ENCODE measurements at regions not wholly inside any gene's neighbourhood (a gene's known extent, or its start where the extent isn't known, plus 50 kb on each side); places are given as distances from the start of the nearest gene placed in this dataset.
"Not testable (repeated sequence)": the region's sequence is repeated elsewhere in the genome, so short reads cannot be mapped to it uniquely, and the experiment has no call there.

DNA sequence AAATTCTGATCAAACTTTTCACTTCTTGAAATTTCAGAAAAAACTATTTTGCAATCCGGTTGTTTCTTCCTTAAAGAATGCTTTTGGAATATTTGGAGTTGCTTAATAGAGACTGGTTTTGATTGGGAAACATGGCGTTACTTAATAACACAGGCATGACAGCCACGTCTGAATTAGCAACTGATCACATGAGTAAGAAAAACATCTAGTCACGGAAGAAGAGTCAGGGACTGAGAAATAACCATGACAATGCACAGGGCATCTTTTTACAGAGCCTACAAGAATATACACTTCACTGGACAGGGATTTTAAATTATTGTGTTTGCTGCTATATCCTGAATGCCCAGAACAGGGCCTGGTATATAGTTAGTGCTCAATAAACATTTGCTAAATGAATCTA is 94.1 kb upstream of the NOTCH2NLA start:
- H3K27me3 Mint-ChIP-seq, H3K4me3 Mint-ChIP-seq, H3K27ac Mint-ChIP-seq, H3K9me3 Mint-ChIP-seq, DNase-seq, H3K4me1 Mint-ChIP-seq, ATAC-seq: not testable (repeated sequence)

DNA sequence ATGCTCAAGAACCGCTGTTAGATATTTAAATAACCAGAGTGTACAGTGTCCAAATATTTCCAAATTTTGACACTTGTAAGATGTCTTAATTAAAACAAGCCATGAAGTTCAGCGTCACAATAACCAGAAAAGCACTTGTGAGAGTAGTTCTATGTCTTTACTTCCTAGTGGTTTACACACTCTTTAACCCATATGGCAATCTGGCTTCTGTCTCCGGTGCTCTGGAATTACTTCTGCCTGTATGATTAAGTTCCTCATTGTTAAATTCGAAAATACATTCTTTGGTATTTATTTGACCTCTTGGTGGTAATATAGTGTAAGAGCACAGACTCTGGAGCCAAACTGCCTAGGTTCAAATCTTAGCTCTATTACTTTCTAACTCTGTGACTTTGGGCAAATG is 89.9 kb upstream of the NOTCH2NLA start:
- not testable (repeated sequence) for H3K4me3 Mint-ChIP-seq, H3K9me3 Mint-ChIP-seq, ATAC-seq

DNA sequence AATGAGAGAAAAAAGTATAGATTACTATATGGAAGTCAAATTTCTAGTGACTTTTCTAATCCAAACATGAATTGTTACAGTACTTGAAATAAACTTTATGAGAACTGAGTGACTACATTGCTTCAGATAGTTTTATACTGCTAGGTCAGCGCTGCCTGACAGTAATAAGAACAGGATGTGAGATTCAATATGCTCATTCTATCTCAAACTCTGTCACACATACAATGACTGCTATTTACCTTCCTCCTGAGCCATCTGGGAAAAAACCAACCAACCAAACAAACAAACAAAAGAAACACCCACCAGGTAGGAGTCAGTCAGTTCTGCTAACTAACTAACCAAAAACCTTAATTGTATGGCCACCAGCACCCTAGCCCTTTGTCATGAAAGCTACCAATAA is 89.0 kb upstream of the NOTCH2NLA start:
- not testable (repeated sequence) for DNase-seq, H3K4me1 Mint-ChIP-seq, ATAC-seq, H3K27me3 Mint-ChIP-seq, H3K27ac Mint-ChIP-seq, H3K4me3 Mint-ChIP-seq, H3K9me3 Mint-ChIP-seq

More for the DNA sequence above, 89.9 kb upstream of the NOTCH2NLA start:
- H3K27ac Mint-ChIP-seq, DNase-seq, H3K27me3 Mint-ChIP-seq, H3K4me1 Mint-ChIP-seq: not testable (repeated sequence)

DNA sequence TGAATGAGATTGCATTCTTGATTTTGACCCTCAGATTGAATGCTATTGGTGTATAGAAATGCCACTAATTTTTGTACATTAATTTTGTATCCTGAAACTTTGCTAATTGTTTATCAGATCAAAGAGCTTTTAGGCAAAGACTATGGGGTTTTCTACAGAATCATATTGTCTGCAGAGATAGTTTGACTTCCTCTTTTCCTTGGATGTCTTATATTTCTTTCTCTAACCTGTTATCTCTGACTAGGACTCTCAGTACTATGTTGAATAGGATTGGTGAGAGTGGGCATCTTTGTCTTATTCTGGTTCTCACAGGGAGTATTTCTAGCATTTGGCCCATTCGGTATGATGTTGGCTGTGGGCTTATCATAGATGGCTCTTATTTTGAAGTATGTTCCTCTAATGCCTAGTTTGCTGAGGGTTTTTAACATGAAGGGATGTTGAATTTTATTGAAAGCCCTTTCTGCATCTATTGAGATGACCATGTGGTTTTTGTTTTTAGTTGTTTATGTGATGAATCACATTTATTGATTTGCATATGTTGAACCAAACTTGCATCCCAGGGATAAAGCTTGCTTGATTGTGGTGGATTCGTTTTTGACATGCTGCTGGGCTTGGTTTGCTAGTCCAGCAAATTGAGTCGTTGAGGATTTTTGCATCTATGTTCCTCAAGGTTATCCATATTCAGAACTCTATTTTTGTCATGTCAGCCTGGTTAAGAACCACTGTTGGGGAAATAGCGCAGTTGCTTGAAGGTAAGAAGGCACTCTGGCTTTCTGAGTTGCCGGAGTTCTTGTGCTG is 85.8 kb upstream of the NOTCH2NLA start:
- not testable (repeated sequence) for ATAC-seq

DNA sequence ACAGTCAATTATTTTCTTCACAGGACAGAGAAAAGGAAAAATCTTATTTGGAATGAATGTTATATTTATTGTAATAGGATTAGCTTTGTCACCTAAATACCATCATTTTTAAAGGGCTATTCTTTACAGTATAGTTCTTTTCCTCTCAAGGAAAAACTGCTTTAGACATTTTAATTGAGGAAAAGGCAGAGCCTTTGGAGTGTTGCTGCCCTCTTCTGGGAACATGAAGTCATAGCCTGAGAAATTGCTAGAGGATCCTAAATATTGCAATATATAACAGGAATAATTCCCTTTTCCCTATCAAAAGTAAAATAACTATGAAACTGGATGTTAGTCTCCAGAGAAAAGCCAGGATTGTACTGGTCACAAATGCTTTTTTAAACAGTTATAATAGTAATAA is 81.8 kb upstream of the NOTCH2NLA start:
- not testable (repeated sequence) for ATAC-seq, H3K9me3 Mint-ChIP-seq, H3K4me3 Mint-ChIP-seq, DNase-seq, H3K27me3 Mint-ChIP-seq, H3K27ac Mint-ChIP-seq, H3K4me1 Mint-ChIP-seq

More for the DNA sequence above, 85.8 kb upstream of the NOTCH2NLA start:
- not testable (repeated sequence) for H3K4me1 Mint-ChIP-seq, H3K27me3 Mint-ChIP-seq, H3K27ac Mint-ChIP-seq, H3K9me3 Mint-ChIP-seq, H3K4me3 Mint-ChIP-seq, DNase-seq

DNA sequence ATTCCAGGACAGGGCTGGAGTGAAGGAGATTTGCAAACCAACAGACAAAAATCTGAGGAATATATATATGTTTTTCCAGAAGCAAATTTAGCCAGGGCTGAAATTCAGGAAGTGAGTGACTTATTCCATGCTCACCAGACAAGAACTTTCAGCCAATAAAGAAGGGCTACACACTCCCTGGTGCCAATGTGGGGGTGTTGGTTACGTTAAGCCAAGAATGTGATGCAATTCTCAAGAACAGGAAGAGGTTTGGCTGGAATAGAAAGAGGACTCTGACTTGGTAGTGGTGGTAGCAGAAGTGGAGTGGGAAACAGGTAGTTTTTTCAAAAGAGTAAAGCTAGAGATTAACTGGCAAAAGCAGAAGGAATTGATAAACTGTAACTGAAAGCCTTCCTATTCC is 80.6 kb upstream of the NOTCH2NLA start:
- not testable (repeated sequence) for H3K9me3 Mint-ChIP-seq, DNase-seq, H3K4me1 Mint-ChIP-seq, H3K27me3 Mint-ChIP-seq, H3K27ac Mint-ChIP-seq, ATAC-seq, H3K4me3 Mint-ChIP-seq

DNA sequence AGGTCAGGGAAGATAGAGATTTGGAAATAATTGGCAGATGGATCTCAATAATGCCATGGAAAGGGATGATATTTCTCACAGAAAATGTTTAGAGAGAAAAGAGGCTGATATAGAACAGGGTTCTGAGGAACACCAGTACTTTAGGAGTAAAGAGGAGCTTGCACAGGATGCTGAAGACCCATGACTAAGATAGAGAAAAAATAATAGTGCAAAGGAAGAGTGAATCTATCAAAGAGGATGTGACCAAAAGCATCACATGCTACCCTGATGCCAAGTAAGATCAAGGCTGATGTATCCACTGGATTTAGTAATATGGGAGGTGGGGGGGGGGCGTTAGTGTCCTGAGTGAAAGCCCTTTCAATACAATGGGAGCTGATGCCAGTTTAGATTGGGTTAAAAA is 80.1 kb upstream of the NOTCH2NLA start:
- ATAC-seq = peak; percentile 39
- not testable (repeated sequence) for H3K9me3 Mint-ChIP-seq

DNA sequence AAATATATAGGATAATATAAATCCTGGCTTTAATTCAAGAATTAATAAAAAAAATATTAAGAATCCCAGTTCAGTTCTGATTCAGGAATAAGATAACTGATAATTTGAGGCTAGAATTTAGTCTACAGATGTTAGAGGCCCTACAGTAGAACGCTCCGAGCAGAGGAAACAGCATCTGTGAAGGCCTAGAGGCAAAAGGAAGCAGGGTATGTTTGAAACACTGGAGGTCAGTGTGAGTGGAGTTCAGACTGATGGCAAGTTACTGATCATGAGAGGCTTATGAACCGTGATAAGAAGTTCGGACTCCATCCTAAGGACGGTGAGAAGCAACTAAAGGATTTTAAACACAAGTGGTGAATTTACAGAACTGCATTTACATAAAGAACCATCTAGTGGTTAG is 79.3 kb upstream of the NOTCH2NLA start:
- H3K27ac Mint-ChIP-seq, ATAC-seq, DNase-seq, H3K4me3 Mint-ChIP-seq, H3K9me3 Mint-ChIP-seq, H3K4me1 Mint-ChIP-seq, H3K27me3 Mint-ChIP-seq: not testable (repeated sequence)

More for the DNA sequence above, 80.1 kb upstream of the NOTCH2NLA start:
- not testable (repeated sequence) for H3K27me3 Mint-ChIP-seq, DNase-seq, H3K4me3 Mint-ChIP-seq, H3K4me1 Mint-ChIP-seq, H3K27ac Mint-ChIP-seq

DNA sequence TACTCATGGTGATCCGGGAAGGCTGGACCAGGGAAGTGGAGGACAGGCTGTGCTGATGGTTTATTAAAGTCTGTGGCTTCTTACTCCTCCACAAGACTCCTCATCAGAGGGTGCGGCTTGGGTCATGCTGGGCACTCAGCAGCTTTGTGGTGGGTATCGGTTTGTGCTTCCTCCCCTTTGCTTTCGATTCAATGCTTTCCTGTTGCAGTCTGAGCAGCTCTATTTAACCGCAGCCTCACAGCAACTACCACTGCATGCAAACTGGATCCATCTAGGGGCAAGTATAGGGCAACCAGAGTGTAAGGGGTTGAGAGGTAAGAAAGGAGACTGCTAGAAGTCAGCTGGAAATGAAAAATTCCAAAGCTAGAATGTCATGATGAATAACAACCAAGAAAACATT is 78.8 kb upstream of the NOTCH2NLA start:
- DNase-seq, H3K4me3 Mint-ChIP-seq, H3K9me3 Mint-ChIP-seq, H3K27me3 Mint-ChIP-seq, H3K27ac Mint-ChIP-seq, H3K4me1 Mint-ChIP-seq: not testable (repeated sequence)
- ATAC-seq = peak; percentile 98

DNA sequence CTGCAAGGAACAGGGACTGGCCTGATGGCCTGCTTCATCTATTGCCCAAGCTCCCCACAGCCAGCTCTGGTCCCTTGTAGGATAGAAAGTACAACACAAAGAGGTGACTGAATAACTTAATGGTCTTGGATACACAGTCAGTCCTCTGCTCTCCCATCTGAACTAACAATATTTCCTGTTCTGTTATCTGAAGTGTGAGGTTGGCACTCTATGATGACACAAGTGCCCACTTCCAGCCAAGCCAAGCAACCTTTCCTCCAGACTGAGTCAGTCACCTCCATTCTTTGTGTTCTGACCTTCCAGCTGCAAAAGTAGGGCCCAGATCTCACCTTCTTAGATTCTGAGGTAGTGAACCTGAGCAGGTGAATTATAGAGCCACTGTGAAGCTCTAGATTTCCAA is 77.8 kb upstream of the NOTCH2NLA start:
- not testable (repeated sequence) for H3K27ac Mint-ChIP-seq, H3K4me1 Mint-ChIP-seq, ATAC-seq, H3K9me3 Mint-ChIP-seq, H3K4me3 Mint-ChIP-seq, DNase-seq, H3K27me3 Mint-ChIP-seq

DNA sequence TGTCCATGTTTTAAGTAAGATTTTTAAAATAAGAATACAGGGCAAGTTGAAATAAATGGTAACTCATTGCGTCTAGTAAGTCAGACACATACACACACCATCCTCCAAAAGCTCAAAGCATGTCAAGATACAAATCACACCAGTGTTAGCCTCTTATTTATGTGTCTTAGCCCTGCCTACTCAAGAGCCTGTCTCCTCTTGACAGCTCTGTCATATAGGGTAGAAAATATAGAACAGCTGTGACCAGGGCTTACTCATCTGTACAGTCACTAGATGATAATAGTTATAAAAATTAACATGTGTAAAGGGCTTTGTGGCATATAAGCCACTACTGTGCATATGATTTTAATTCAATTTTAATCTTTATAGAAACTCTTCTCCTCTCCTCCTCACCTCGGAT is 76.6 kb upstream of the NOTCH2NLA start:
- H3K27me3 Mint-ChIP-seq, H3K4me3 Mint-ChIP-seq, H3K27ac Mint-ChIP-seq, H3K4me1 Mint-ChIP-seq, DNase-seq, H3K9me3 Mint-ChIP-seq: not testable (repeated sequence)
- ATAC-seq = peak; percentile 31

DNA sequence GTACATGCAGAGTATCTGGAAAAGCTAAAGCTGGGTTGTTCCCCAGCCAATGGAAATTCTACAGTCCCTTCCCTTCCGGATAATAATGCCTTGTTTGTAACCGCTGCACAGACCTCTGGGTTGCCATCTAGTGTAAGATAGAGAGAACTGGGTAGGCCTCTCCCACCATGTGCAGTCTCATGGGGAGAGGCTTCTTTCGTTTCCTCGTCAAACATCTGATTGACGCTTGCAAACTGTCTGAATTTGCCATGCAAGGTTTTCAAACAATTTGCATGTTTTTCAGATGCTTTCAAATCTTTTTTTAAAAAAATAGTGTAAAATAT is 69.7 kb upstream of the NOTCH2NLA start:
- not testable (repeated sequence) for H3K27me3 Mint-ChIP-seq, H3K27ac Mint-ChIP-seq
- ATAC-seq = peak; percentile 98

DNA sequence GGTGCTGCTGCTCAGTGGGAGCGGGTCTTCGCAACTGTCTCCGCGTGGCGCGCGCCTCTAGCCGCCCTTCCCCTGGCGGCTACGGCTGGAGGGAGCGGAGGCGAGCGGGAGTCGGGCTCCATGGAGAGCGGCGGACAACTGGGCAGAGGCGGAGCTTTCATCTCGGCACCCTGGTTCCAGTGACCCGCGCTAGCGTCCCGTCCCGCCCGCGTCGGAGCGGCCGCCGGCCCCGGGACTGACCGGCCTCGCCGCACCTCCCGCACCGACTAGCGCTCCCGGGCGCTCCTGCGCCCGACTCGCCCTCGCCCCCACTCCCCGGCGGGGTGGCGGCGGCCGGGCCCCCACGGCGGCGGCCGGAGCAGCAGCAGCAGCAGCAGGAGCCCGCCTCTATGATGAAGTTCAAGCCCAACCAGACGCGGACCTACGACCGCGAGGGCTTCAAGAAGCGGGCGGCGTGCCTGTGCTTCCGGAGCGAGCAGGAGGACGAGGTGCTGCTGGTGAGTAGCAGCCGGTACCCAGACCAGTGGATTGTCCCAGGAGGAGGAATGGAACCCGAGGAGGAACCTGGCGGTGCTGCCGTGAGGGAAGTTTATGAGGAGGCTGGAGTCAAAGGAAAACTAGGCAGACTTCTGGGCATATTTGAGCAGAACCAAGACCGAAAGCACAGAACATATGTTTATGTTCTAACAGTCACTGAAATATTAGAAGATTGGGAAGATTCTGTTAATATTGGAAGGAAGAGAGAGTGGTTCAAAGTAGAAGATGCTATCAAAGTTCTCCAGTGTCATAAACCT is 69.2 kb upstream of the NOTCH2NLA start:
- ATAC-seq = peak; percentile 85
- not testable (repeated sequence) for H3K27ac Mint-ChIP-seq, H3K9me3 Mint-ChIP-seq, H3K4me1 Mint-ChIP-seq, H3K4me3 Mint-ChIP-seq, DNase-seq, H3K27me3 Mint-ChIP-seq

More for the DNA sequence above, 69.7 kb upstream of the NOTCH2NLA start:
- not testable (repeated sequence) for H3K4me3 Mint-ChIP-seq, H3K4me1 Mint-ChIP-seq, DNase-seq, H3K9me3 Mint-ChIP-seq

DNA sequence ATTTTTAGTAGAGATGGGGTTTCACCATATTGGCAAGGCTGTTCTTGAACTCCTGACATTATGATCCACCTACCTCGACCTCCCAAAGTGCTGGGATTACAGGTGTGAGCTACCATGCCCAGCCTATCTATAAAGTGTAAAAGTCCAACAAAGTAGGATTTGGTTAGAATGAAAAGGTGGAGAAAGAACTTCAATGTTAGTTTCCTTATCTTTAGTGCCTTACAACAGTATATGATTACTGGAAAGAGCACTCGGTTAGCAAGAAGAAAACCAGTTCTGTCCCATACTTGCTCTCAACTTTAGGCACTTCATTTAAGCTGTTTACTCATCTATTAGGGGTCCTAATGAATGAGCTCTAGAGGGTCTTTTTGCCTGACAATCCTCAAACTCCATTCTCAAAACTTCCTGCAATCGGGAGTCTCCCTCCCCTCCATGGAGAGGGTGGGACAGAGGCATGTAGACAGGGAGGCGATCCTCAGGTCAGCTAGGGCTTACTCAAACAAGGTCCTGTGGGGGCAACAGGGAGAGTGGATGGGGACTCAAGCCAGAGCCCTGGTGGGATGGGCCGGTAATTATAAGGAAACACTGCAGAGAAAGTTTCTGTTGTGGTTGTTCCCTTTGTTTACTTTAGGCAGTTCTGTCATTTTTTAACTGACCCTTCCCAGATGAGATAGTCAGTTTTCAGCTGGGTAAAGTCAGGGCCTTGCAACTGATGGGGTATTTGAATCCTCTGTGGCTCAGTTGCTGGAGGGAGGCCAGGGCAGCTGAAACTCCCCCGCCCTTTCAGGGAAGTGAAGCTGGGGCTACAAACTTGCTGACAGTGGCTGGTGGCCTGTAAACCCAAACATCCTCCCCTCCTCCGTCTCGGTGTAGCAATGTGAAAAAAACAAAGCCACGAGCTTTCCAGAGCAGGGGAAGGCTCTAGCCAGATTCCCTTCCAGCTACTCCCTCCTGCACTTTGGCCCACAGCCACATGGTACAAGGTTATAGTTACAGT is 64.4 kb upstream of the NOTCH2NLA start:
- not testable (repeated sequence) for H3K27ac Mint-ChIP-seq, ATAC-seq, H3K9me3 Mint-ChIP-seq, DNase-seq, H3K4me1 Mint-ChIP-seq, H3K4me3 Mint-ChIP-seq, H3K27me3 Mint-ChIP-seq

DNA sequence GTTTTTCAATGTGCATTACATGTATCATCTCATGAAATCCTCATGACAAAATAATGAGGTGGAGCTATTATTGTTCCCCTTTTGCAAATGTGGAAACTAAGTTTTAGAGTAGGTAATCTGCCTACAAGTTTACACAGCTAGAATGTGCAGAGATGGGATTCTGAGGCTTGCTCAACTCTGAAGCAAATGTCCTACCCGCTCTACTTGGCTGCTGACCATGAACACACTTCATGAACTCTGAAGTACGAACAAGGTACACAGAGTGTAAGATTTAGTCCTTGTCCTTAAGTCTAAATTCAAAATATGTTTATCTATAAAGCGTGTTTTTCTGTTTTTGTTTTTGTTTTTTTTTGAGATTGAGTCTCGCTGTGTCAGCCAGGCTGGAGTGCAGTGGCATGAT is 63.6 kb upstream of the NOTCH2NLA start:
- not testable (repeated sequence) for H3K4me3 Mint-ChIP-seq, DNase-seq, H3K9me3 Mint-ChIP-seq, H3K27me3 Mint-ChIP-seq, H3K27ac Mint-ChIP-seq, H3K4me1 Mint-ChIP-seq, ATAC-seq
